ENCODE measurements at regions not wholly inside any gene's neighbourhood (a gene's known extent, or its start where the extent isn't known, plus 50 kb on each side); places are given as distances from the start of the nearest gene placed in this dataset.
"Not testable (repeated sequence)": the region's sequence is repeated elsewhere in the genome, so short reads cannot be mapped to it uniquely, and the experiment has no call there.

DNA sequence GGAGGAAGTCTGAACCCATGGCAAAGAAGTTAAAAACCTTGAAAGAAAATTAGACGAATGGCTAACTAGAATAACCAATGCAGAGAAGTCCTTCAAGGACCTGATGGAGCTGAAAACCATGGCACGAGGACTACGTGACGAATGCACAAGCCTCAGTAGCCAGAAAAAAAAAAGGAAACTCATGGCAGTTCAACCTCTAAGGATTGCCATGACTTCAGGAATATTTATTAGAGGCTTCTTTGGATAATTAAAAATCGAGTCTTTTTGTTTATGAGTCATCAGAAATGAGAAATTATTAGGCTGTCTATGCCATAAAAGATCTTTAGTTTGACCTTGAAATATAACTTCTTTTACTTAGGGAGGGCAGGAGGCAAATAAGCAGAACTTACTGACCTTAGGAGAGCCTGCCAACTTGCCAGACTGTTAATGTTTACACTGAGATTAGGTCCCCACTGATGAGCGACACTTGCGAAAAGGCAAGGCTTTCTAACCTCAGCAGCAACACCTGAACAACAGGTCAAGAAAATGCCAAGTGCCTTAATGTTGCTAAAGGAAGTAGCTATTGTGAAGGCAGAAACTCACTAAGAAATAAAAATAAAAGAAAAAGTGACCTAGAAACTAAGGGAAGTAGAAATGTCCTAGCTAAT is 55.2 kb upstream of the TUSC1 start:
- no peak overlapping the region for H3K27ac Mint-ChIP-seq (ENCODE audit: low read depth, unreplicated experiment)
- TF ChIP-seq, protein P1, sequence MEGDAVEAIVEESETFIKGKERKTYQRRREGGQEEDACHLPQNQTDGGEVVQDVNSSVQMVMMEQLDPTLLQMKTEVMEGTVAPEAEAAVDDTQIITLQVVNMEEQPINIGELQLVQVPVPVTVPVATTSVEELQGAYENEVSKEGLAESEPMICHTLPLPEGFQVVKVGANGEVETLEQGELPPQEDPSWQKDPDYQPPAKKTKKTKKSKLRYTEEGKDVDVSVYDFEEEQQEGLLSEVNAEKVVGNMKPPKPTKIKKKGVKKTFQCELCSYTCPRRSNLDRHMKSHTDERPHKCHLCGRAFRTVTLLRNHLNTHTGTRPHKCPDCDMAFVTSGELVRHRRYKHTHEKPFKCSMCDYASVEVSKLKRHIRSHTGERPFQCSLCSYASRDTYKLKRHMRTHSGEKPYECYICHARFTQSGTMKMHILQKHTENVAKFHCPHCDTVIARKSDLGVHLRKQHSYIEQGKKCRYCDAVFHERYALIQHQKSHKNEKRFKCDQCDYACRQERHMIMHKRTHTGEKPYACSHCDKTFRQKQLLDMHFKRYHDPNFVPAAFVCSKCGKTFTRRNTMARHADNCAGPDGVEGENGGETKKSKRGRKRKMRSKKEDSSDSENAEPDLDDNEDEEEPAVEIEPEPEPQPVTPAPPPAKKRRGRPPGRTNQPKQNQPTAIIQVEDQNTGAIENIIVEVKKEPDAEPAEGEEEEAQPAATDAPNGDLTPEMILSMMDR (IDR thresholded peaks at IDR 0.05; ENCODE audit: unreplicated experiment), result no peak
- no TSS peak for BruUV-seq (replicated peaks)
- no peaks in the 10 kb centered on the region for H3K4me1 Mint-ChIP-seq (ENCODE audit: insufficient read depth, unreplicated experiment)
- no peak for DNase-seq (ENCODE audit: unreplicated experiment)
- no peaks in the 10 kb centered on the region for H3K9me3 Mint-ChIP-seq (ENCODE audit: unreplicated experiment)
- peaks cover 20% of the 10 kb centered on the region for H3K27me3 Mint-ChIP-seq (ENCODE audit: insufficient read depth, unreplicated experiment)
- no peak overlapping the region for H3K4me3 Mint-ChIP-seq (ENCODE audit: unreplicated experiment)
- ChIA-PET POLR2A (interaction anchor here (0.6 kb wide), 1 partner anchor 438 kb away, joined by 3 read pairs; no protein-coding TSS in a partner anchor), CTCF (no interaction called here)
- intact Hi-C loops (cut with micrococcal nuclease), result no loop called here
- H3K36me3 Mint-ChIP-seq (ENCODE audit: insufficient read depth, unreplicated experiment), result no peaks in the 10 kb centered on the region

DNA sequence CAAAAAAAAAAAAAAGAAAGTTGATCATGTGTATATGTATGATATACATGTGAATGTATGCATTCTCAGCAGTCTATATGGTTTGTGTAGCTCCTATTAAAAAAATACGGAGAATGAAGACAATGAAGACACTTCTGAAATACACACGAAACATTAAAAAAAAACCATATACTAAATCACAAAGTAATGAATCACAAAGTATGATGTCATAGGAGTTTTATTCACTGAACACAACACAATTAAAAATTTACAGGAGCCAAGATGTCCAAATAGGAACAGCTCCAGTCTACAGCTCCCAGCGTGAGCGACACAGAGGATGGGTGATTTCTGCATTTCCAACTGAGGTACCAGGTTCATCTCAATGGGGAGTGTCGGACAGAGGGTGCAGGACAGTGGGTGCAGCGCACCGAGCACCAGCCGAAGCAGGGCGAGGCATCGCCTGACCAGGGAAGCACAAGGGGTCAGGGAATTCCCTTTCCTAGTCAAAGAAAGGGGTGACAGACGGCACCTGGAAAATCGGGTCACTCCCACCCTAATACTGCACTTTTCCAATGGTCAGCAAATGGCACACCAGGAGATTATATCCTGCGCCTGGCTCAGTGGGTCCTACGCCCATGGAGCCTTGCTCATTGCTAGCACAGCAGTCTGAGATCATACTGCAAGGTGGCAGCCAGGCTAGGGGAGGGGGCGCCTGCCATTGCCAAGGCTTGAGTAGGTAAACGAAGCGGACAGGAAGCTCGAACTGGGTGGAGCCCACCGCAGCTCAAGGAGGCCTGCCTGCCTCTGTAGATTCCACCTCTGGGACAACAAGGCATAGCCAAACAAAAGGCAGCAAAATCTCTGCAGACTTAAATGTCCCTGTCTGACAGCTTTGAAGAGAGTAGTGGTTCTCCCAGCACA is 53.9 kb upstream of the TUSC1 start:
- H3K4me3 Mint-ChIP-seq (ENCODE audit: unreplicated experiment); CTCF ChIA-PET: not testable (repeated sequence)

More for the DNA sequence above, 53.9 kb upstream of the TUSC1 start:
- POLR2A ChIA-PET; H3K9me3 Mint-ChIP-seq (ENCODE audit: unreplicated experiment); H3K4me1 Mint-ChIP-seq (ENCODE audit: insufficient read depth, unreplicated experiment); H3K36me3 Mint-ChIP-seq (ENCODE audit: insufficient read depth, unreplicated experiment); intact Hi-C loops (cut with micrococcal nuclease); H3K27ac Mint-ChIP-seq (ENCODE audit: low read depth, unreplicated experiment); DNase-seq (ENCODE audit: unreplicated experiment); BruUV-seq (replicated peaks): not testable (repeated sequence)
- peaks cover 20% of the 10 kb centered on the region for H3K27me3 Mint-ChIP-seq (ENCODE audit: insufficient read depth, unreplicated experiment)

Measured in MCF 10A (cell line).